ENCODE measurements at regions not wholly inside any gene's neighbourhood (a gene's known extent, or its start where the extent isn't known, plus 50 kb on each side); places are given as distances from the start of the nearest gene placed in this dataset.

DNA sequence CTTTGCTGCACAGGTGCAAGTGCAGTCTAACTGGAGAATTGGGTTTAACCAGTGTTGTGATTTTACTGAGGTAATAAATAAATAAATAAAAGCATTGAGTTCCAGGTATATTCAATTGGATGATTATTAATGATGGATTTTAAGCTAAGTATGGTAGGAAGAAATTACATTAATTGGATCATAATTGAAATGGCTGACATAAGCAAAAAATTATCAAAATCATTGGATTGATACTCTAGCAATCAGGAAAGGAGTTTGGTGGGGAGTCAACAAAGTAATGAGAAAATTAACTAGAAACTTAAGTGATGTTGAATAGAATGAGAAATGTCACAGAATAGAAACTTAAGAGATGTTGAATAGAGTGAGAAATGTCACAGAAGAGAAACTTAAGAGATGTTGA lies 981.9 kb downstream of the SI start:
- TF ChIP-seq, protein P1, sequence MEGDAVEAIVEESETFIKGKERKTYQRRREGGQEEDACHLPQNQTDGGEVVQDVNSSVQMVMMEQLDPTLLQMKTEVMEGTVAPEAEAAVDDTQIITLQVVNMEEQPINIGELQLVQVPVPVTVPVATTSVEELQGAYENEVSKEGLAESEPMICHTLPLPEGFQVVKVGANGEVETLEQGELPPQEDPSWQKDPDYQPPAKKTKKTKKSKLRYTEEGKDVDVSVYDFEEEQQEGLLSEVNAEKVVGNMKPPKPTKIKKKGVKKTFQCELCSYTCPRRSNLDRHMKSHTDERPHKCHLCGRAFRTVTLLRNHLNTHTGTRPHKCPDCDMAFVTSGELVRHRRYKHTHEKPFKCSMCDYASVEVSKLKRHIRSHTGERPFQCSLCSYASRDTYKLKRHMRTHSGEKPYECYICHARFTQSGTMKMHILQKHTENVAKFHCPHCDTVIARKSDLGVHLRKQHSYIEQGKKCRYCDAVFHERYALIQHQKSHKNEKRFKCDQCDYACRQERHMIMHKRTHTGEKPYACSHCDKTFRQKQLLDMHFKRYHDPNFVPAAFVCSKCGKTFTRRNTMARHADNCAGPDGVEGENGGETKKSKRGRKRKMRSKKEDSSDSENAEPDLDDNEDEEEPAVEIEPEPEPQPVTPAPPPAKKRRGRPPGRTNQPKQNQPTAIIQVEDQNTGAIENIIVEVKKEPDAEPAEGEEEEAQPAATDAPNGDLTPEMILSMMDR (IDR thresholded peaks at IDR 0.05; ENCODE audit: extremely low read depth in 1 of 2, insufficient read depth in 1 of 2, low read depth in 1 of 2, low read length in 2 of 2): no peak
- TF ChIP-seq POLR2A (IDR thresholded peaks at IDR 0.05; ENCODE audit: low read depth, low read length): no peak
- no peak for TF ChIP-seq FOS (IDR thresholded peaks at IDR 0.05; ENCODE audit: borderline replicate concordance, insufficient read depth, low read length)
- TF ChIP-seq POLR2AphosphoS5 (IDR thresholded peaks at IDR 0.05; ENCODE audit: insufficient read depth, low read depth, low read length): no peak
- TF ChIP-seq EZH2 (IDR thresholded peaks at IDR 0.05; ENCODE audit: borderline replicate concordance, low read depth, low read length, severe bottlenecking): no peak
- TF ChIP-seq, protein P2, sequence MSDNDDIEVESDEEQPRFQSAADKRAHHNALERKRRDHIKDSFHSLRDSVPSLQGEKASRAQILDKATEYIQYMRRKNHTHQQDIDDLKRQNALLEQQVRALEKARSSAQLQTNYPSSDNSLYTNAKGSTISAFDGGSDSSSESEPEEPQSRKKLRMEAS (IDR thresholded peaks at IDR 0.05; ENCODE audit: insufficient read depth, insufficient read length): no peak
- no peak for TF ChIP-seq MYC (IDR thresholded peaks at IDR 0.05; ENCODE audit: low read depth, low read length)
- TF ChIP-seq JUN (IDR thresholded peaks at IDR 0.05; ENCODE audit: borderline replicate concordance, insufficient read depth, insufficient read length, low read depth): no peak

All from endothelial cell of umbilical vein (primary cell).